Panc1 (cell line): ENCODE measurements at regions not wholly inside any gene's neighbourhood (a gene's known extent, or its start where the extent isn't known, plus 50 kb on each side); places are given as distances from the start of the nearest gene placed in this dataset.

Experiments used
- POLR2AphosphoS5 ChIP-seq: IDR thresholded peaks from 2 replicates; pipeline ENCODE4 v1.6.1; 2012; ENCODE audit warnings: mild to moderate bottlenecking, low read depth, low read length, moderate library complexity
- SIN3A ChIP-seq: IDR thresholded peaks from 2 replicates; pipeline ENCODE4 v1.6.1; 2012; ENCODE audit warnings: low read depth, mild to moderate bottlenecking, low read length, moderate library complexity, borderline replicate concordance; ENCODE audit not compliant: insufficient read depth
- TF ChIP-seq, protein P1 (sequence below): fragments of 450-650 bp; IDR thresholded peaks from 2 replicates; pipeline ENCODE4 v1.5.1; 2017; ENCODE audit warnings: mild to moderate bottlenecking

DNA sequence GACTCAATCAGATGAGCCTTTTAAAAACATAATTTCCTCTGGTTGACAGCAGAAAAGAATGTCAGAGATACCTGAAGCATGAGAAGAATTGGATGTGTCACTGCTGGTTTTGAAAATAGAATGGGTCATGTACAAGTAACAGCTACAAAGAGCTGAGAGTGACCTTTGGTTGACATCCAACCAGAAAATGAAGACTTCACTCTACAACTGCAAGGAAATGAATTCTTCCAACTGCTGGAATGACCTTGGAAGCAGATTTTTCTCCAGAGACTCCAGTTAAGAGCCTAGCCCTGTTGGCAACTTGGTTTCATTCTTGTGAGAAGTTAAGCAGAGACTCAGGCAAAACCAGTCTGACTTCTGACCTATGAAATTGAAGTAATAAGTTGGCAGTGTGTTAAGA is 505.9 kb downstream of the SLC16A7 start:
- TF ChIP-seq, protein P1, sequence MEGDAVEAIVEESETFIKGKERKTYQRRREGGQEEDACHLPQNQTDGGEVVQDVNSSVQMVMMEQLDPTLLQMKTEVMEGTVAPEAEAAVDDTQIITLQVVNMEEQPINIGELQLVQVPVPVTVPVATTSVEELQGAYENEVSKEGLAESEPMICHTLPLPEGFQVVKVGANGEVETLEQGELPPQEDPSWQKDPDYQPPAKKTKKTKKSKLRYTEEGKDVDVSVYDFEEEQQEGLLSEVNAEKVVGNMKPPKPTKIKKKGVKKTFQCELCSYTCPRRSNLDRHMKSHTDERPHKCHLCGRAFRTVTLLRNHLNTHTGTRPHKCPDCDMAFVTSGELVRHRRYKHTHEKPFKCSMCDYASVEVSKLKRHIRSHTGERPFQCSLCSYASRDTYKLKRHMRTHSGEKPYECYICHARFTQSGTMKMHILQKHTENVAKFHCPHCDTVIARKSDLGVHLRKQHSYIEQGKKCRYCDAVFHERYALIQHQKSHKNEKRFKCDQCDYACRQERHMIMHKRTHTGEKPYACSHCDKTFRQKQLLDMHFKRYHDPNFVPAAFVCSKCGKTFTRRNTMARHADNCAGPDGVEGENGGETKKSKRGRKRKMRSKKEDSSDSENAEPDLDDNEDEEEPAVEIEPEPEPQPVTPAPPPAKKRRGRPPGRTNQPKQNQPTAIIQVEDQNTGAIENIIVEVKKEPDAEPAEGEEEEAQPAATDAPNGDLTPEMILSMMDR, result no peak
- TF ChIP-seq POLR2AphosphoS5 (no peak), SIN3A (no peak)
